HG02981 (cell line): ENCODE measurements at regions not wholly inside any gene's neighbourhood (a gene's known extent, or its start where the extent isn't known, plus 50 kb on each side); places are given as distances from the start of the nearest gene placed in this dataset.
"Not testable (repeated sequence)": the region's sequence is repeated elsewhere in the genome, so short reads cannot be mapped to it uniquely, and the experiment has no call there.

Source experiments
- ATAC-seq: cut with Tn5 transposase; IDR thresholded peaks from one replicate; pipeline ENCODE4 v1.9.1; 2021; ENCODE audit warnings: mild to moderate bottlenecking, moderate library complexity; ENCODE audit not compliant: unreplicated experiment

- no peak for ATAC-seq
Observed at GRCh38 chr9:38196714-38197113, 127.7 kb upstream of the SHB start.

GRCh38 chr9:38195737-38196161 lies 126.7 kb upstream of the SHB start:
- ATAC-seq = no peak

GRCh38 chr9:38194870-38195269 lies 125.8 kb upstream of the SHB start:
- no peak for ATAC-seq

GRCh38 chr9:38192731-38193265 lies 123.8 kb upstream of the SHB start:
- no peak for ATAC-seq

- no peak for ATAC-seq
Observed at GRCh38 chr9:38186404-38187115, 117.5 kb upstream of the SHB start.

- ATAC-seq = no peak
Observed at GRCh38 chr9:38185647-38186403, 116.8 kb upstream of the SHB start.

GRCh38 chr9:38183994-38184568 lies 115.1 kb upstream of the SHB start:
- no peak for ATAC-seq

- ATAC-seq = no peak
Observed at GRCh38 chr9:38182321-38182720, 113.3 kb upstream of the SHB start.

GRCh38 chr9:38181866-38182265 lies 112.8 kb upstream of the SHB start:
- ATAC-seq = no peak

- ATAC-seq = no peak
Observed at GRCh38 chr9:38181232-38181631, 112.2 kb upstream of the SHB start.

- ATAC-seq = no peak
Observed at GRCh38 chr9:38180656-38181055, 111.6 kb upstream of the SHB start.

- no peak for ATAC-seq
Observed at GRCh38 chr9:38179965-38180364, 110.9 kb upstream of the SHB start.

- no peak for ATAC-seq
Observed at GRCh38 chr9:38178237-38178636, 109.2 kb upstream of the SHB start.

- no peak for ATAC-seq
Observed at GRCh38 chr9:38177680-38178079, 108.7 kb upstream of the SHB start.

GRCh38 chr9:38176251-38176650 lies 107.2 kb upstream of the SHB start:
- ATAC-seq = no peak

- no peak for ATAC-seq
Observed at GRCh38 chr9:38175423-38175822, 106.4 kb upstream of the SHB start.

GRCh38 chr9:38172586-38172985 lies 103.6 kb upstream of the SHB start:
- no peak for ATAC-seq

- ATAC-seq = no peak
Observed at GRCh38 chr9:38171926-38172325, 102.9 kb upstream of the SHB start.

- no peak for ATAC-seq
Observed at GRCh38 chr9:38171538-38171884, 102.5 kb upstream of the SHB start.

- ATAC-seq = peak; percentile 45
Observed at GRCh38 chr9:38170763-38171537, 101.9 kb upstream of the SHB start.

GRCh38 chr9:38170155-38170554 lies 101.1 kb upstream of the SHB start:
- not testable (repeated sequence) for ATAC-seq
